GM12878 (cell line): ENCODE measurements at regions not wholly inside any gene's neighbourhood (a gene's known extent, or its start where the extent isn't known, plus 50 kb on each side); places are given as distances from the start of the nearest gene placed in this dataset.

Experiments
- BACH1 ChIP-seq: fragments of 450-650 bp; IDR thresholded peaks from 2 replicates; pipeline ENCODE4 v1.6.1; 2017; ENCODE audit warnings: mild to moderate bottlenecking, borderline replicate concordance
- CTCF ChIP-seq, 3 experiments: IDR thresholded peaks in 2 of 3; conservative IDR thresholded peaks in 1 of 3; 2 replicates each; pipeline ENCODE4 v1.5.1; 2011; ENCODE audit warnings: low read depth in 3 of 3, low read length in 3 of 3, mild to moderate bottlenecking in 3 of 3, control low read depth in 2 of 3, moderate library complexity in 2 of 3, inconsistent platforms in 1 of 3, mixed read lengths in 1 of 3; ENCODE audit not compliant: control insufficient read depth in 2 of 3, insufficient read depth in 1 of 3; ENCODE audit errors: extremely low read depth in 1 of 3
- IRF3 ChIP-seq: fragments of 450-650 bp; IDR thresholded peaks from 2 replicates; pipeline ENCODE4 v1.6.1; 2014; ENCODE audit warnings: mild to moderate bottlenecking
- NFYB ChIP-seq: IDR thresholded peaks from 2 replicates; pipeline ENCODE4 v1.6.1; 2011; ENCODE audit warnings: low read depth, mild to moderate bottlenecking, low read length, improper control_type of control experiment, moderate library complexity; ENCODE audit not compliant: insufficient read depth
- POLR2A ChIP-seq: IDR thresholded peaks from 2 replicates; pipeline ENCODE4 v1.6.1; 2011; ENCODE audit warnings: low read depth, mild to moderate bottlenecking, low read length
- REST ChIP-seq: IDR thresholded peaks from 2 replicates; pipeline ENCODE4 v1.6.1; 2012; ENCODE audit warnings: mild to moderate bottlenecking, low read depth, low read length
- SIN3A ChIP-seq: IDR thresholded peaks from 2 replicates; pipeline ENCODE4 v1.6.1; 2012; ENCODE audit warnings: low read depth, low read length, improper control_type of control experiment
- SMAD1 ChIP-seq: fragments of 450-650 bp; IDR thresholded peaks from 2 replicates; pipeline ENCODE4 v1.6.1; 2018; ENCODE audit warnings: mild to moderate bottlenecking, low read depth; ENCODE audit not compliant: partially characterized antibody
- SPI1 ChIP-seq: IDR thresholded peaks from 2 replicates; pipeline ENCODE4 v1.6.1; 2011; ENCODE audit warnings: low read depth, mild to moderate bottlenecking, low read length, moderate library complexity, borderline replicate concordance; ENCODE audit not compliant: insufficient read depth
- TCF12 ChIP-seq: IDR thresholded peaks from 2 replicates; pipeline ENCODE4 v1.6.1; 2011; ENCODE audit warnings: low read depth, mild to moderate bottlenecking, low read length
- YY1 ChIP-seq: IDR thresholded peaks from 2 replicates; pipeline ENCODE4 v1.6.1; 2011; ENCODE audit warnings: low read depth, mild to moderate bottlenecking, low read length

GRCh38 chr6:148186916-148187315, 155.7 kb upstream of the SASH1 start:
- TF ChIP-seq CTCF (IDR thresholded peaks at IDR 0.05 in 2 of 3, conservative IDR thresholded peaks at IDR 0.05 in 1 of 3; ENCODE audit: control insufficient read depth in 2 of 3, extremely low read depth in 1 of 3, insufficient read depth in 1 of 3, low read depth in 3 of 3, low read length in 3 of 3) (no peak), REST (no peak), YY1 (no peak), SMAD1 (no peak), BACH1 (no peak), SPI1 (no peak), NFYB (no peak), POLR2A (no peak), IRF3 (no peak), TCF12 (no peak), SIN3A (no peak)
